Lung (tissue), 11 donors: ENCODE measurements at regions not wholly inside any gene's neighbourhood (a gene's known extent, or its start where the extent isn't known, plus 50 kb on each side); places are given as distances from the start of the nearest gene placed in this dataset.

Experiments
- ATAC-seq: fragments of 200-7000 bp; cut with Tn5 transposase; one replicate; pipeline ENCODE4 v1.9.1; 2020; ENCODE audit warnings: moderate number of reproducible peaks; ENCODE audit not compliant: insufficient read depth, low FRiP score
- DNase-seq, 3 donors: peaks; one replicate each; pipeline ENCODE4 v3.0.0-alpha.2; 2013 to 2017
- H3K27ac ChIP-seq, 2 donors: one replicate each; pipeline ENCODE4 v1.5.1; 2013; ENCODE audit warnings: mild to moderate bottlenecking in 2 of 2, moderate library complexity in 2 of 2, control low read depth in 1 of 2, inconsistent platforms in 1 of 2, low read depth in 1 of 2, low read length in 1 of 2
- H3K27me3 ChIP-seq, 3 donors: one replicate each; pipeline ENCODE4 v1.5.1; 2013; ENCODE audit warnings: low read length in 2 of 3; ENCODE audit not compliant: control insufficient read depth in 3 of 3, insufficient read depth in 3 of 3
- H3K36me3 ChIP-seq, 4 donors: one replicate each; pipeline ENCODE4 v1.5.1; 2013; ENCODE audit warnings: low read length in 4 of 4, mild to moderate bottlenecking in 1 of 4, moderate library complexity in 1 of 4; ENCODE audit not compliant: control insufficient read depth in 4 of 4, insufficient read depth in 4 of 4
- H3K4me1 ChIP-seq, 5 donors: one replicate each; pipeline ENCODE4 v1.5.1; 2013; ENCODE audit warnings: low read length in 5 of 5, mild to moderate bottlenecking in 2 of 5, moderate library complexity in 1 of 5; ENCODE audit not compliant: control insufficient read depth in 5 of 5, insufficient read depth in 5 of 5
- H3K4me3 ChIP-seq: one replicate; pipeline ENCODE4 v1.5.1; 2013; ENCODE audit warnings: mild to moderate bottlenecking, control low read depth, moderate library complexity
- H3K9ac ChIP-seq, 2 donors: one replicate each; pipeline ENCODE4 v1.5.1; 2013; ENCODE audit warnings: low read length in 2 of 2, control low read depth in 1 of 2; ENCODE audit not compliant: insufficient read depth in 1 of 2
- H3K9me3 ChIP-seq, 4 donors: one replicate each; pipeline ENCODE4 v1.5.1; 2013; ENCODE audit warnings: low read length in 3 of 4, mild to moderate bottlenecking in 1 of 4, moderate library complexity in 1 of 4; ENCODE audit not compliant: control insufficient read depth in 4 of 4, insufficient read depth in 3 of 4
- CTCF ChIP-seq: IDR thresholded peaks from 2 replicates; pipeline ENCODE4 v1.5.1; 2012; ENCODE audit warnings: mild to moderate bottlenecking; ENCODE audit errors: control extremely low read depth, extremely low read depth
- WGBS, 2 donors: extraction: QIAGEN DNeasy Blood & Tissue Kit; methylation state at CpG; one replicate each; pipeline ENCODE4 v1.1.7; 2013; 5-methylcytosine and 5-hydroxymethylcytosine counted together
- donor health status: control.
- donor health status: control.
- donor health status: Bipolar disorder and iron deficiency.
- donor health status: healthy.
- donor health status: DM: yes; HTN: yes; CAD: no.

- no peak overlapping the region for H3K4me3 ChIP-seq
- WGBS, 2 donors: 66 to 77% methylated on average over 3 of the region's 3 CpGs
Observed at GRCh38 chr6:144580039-144580438, 294.9 kb downstream of the UTRN start.

GRCh38 chr6:144580771-144581170 is 295.6 kb downstream of the UTRN start:
- TF ChIP-seq CTCF: no peak
- DNase-seq: no peak
- no peak overlapping the region for H3K4me3 ChIP-seq
- peaks cover 0 to 10% (median 5%) of the 10 kb centered on the region in 4 donors for H3K36me3 ChIP-seq
- WGBS, 2 donors: 96 to 99% methylated on average over 1 of the region's 1 CpG
- H3K27me3 ChIP-seq: no peaks in the 10 kb centered on the region
- peaks cover 0 to 15% (median 1%) of the 10 kb centered on the region in 5 donors for H3K4me1 ChIP-seq
- H3K9ac ChIP-seq: no peak overlapping the region
- no peak overlapping the region for H3K27ac ChIP-seq
- ATAC-seq: no peak
- H3K9me3 ChIP-seq: no peaks in the 10 kb centered on the region

More at GRCh38 chr6:144580039-144580438, 294.9 kb downstream of the UTRN start:
- Histone ChIP-seq H3K4me1 (peaks cover 0 to 15% (median 1%) of the 10 kb centered on the region in 5 donors), H3K27ac (no peak overlapping the region), H3K9ac (no peak overlapping the region), H3K9me3 (no peaks in the 10 kb centered on the region), H3K36me3 (peaks cover 0 to 10% (median 5%) of the 10 kb centered on the region in 4 donors), H3K27me3 (no peaks in the 10 kb centered on the region)
- no peak for ATAC-seq
- no peak for DNase-seq
- TF ChIP-seq CTCF: no peak

- Histone ChIP-seq H3K9ac (no peak overlapping the region), H3K4me3 (no peak overlapping the region), H3K4me1 (peaks cover 0 to 15% (median 1%) of the 10 kb centered on the region in 5 donors), H3K27me3 (no peaks in the 10 kb centered on the region), H3K36me3 (peaks cover 0 to 8% (median 4%) of the 10 kb centered on the region in 4 donors), H3K9me3 (no peaks in the 10 kb centered on the region), H3K27ac (peak overlapping the region in 1 of 2 donors; percentile 2)
- TF ChIP-seq CTCF: peak; percentile 12
- no peak for ATAC-seq
- DNase-seq: peak in 2 of 3 donors; percentile 27 to 31
- WGBS, 2 donors: 63 to 81% methylated on average over 5 of the region's 5 CpGs
Observed at GRCh38 chr6:144581812-144582537, 296.8 kb downstream of the UTRN start.
